ENCODE measurements at regions not wholly inside any gene's neighbourhood (a gene's known extent, or its start where the extent isn't known, plus 50 kb on each side); places are given as distances from the start of the nearest gene placed in this dataset.

DNA sequence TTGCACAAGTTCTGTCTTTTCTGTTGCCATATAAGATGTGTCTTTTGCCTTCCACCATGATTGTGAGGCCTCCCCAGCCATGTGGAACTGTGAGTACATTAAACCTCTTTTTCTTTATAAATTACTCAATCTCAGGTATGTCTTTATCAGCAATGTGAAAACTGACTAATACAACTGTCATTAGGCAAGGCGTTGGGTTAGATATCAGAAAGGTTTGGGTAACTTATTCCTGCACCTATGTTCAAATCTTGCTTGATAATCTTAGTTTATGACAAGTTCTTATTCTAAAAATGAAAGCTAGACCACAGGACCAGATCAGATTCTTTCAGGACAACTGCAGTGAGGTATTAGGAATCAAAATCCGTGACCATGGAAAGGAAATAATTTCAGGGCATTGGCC lies 160.6 kb upstream of the BDNF start:
- H3K36me3 ChIP-seq (replicated peaks in 1 of 2; ENCODE audit: control insufficient read depth in 1 of 2, insufficient read depth in 2 of 2, low read length in 2 of 2), result no peaks in the 10 kb centered on the region
- Mint-ChIP-seq H3K9me3 (peaks cover 0 to 7% (median 3%) of the 10 kb centered on the region in 7 donors), H3K4me3 (no peak overlapping the region), H3K27ac (no peak overlapping the region), H3K27me3 (ENCODE audit: low read depth in 3 of 3) (peaks cover 2 to 8% (median 3%) of the 10 kb centered on the region in 3 donors), H3K36me3 (no peaks in the 10 kb centered on the region), H3K4me1 (peaks cover 6% of the 10 kb centered on the region)
- H2AFZ ChIP-seq (ENCODE audit: insufficient read depth, low read depth, low read length, poor library complexity, severe bottlenecking), result no peak overlapping the region
- no peak overlapping the region for H3K4me3 ChIP-seq (replicated peaks in 1 of 3; ENCODE audit: low read depth in 2 of 3, low read length in 3 of 3)
- TF ChIP-seq, protein P1, sequence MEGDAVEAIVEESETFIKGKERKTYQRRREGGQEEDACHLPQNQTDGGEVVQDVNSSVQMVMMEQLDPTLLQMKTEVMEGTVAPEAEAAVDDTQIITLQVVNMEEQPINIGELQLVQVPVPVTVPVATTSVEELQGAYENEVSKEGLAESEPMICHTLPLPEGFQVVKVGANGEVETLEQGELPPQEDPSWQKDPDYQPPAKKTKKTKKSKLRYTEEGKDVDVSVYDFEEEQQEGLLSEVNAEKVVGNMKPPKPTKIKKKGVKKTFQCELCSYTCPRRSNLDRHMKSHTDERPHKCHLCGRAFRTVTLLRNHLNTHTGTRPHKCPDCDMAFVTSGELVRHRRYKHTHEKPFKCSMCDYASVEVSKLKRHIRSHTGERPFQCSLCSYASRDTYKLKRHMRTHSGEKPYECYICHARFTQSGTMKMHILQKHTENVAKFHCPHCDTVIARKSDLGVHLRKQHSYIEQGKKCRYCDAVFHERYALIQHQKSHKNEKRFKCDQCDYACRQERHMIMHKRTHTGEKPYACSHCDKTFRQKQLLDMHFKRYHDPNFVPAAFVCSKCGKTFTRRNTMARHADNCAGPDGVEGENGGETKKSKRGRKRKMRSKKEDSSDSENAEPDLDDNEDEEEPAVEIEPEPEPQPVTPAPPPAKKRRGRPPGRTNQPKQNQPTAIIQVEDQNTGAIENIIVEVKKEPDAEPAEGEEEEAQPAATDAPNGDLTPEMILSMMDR (IDR thresholded peaks at IDR 0.05), result no peak
- peaks cover 0 to 6% of the 10 kb centered on the region in 2 donors for H3K4me1 ChIP-seq (ENCODE audit: control insufficient read depth in 1 of 2, insufficient read depth in 2 of 2, low read length in 2 of 2)
- no peak overlapping the region for H3K9ac ChIP-seq (ENCODE audit: insufficient read depth, low read length, poor library complexity, severe bottlenecking)
- DNase-seq, result no peak
- no peaks in the 10 kb centered on the region for H4K20me1 ChIP-seq (ENCODE audit: insufficient read depth, low read length)
- H3K9me3 ChIP-seq (replicated peaks in 1 of 2; ENCODE audit: control insufficient read depth in 1 of 2, insufficient read depth in 1 of 2, low read length in 2 of 2), result no peaks in the 10 kb centered on the region
- no peak overlapping the region for H3K4me2 ChIP-seq (replicated peaks; ENCODE audit: extremely low read depth, low read length, poor library complexity, severe bottlenecking)
- no peaks in the 10 kb centered on the region for H3K27me3 ChIP-seq (ENCODE audit: control insufficient read depth in 2 of 2, insufficient read depth in 2 of 2, low read length in 2 of 2)
- H3K79me2 ChIP-seq (ENCODE audit: insufficient read depth, low read length), result no peaks in the 10 kb centered on the region
- no peak overlapping the region for H3K27ac ChIP-seq (ENCODE audit: low read depth in 1 of 2, low read length in 2 of 2)
- WGBS (ENCODE audit: insufficient coverage), result no CpG with 5 or more reads among the region's 2 CpGs
- intact Hi-C loops (cut with micrococcal nuclease), result no loop called here

DNA sequence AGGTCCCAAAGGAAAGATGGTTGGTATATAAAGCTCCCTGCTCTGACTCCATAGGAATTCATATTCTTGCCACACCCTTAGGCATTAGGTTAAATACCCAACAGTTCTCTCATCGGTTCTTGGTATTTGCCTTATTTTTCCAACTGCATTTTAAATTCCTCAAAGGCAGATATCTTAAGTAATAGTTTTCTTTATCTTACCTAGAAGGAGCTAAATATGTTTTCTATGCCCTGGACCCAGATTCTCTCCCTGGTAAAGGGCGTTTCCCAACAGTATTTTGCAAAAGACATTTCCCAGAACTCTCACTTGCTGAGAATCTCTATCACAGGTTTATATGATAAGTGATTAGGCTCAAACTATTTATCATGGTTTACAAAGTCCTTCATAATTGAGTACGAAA lies 158.6 kb upstream of the BDNF start:
- DNase-seq, result no peak
- H4K20me1 ChIP-seq (ENCODE audit: insufficient read depth, low read length), result no peaks in the 10 kb centered on the region
- H3K36me3 ChIP-seq (replicated peaks in 1 of 2; ENCODE audit: control insufficient read depth in 1 of 2, insufficient read depth in 2 of 2, low read length in 2 of 2), result no peaks in the 10 kb centered on the region
- Mint-ChIP-seq H3K4me1 (peaks cover 6% of the 10 kb centered on the region), H3K9me3 (peaks cover 0 to 9% (median 2%) of the 10 kb centered on the region in 7 donors), H3K27ac (no peak overlapping the region), H3K4me3 (no peak overlapping the region), H3K27me3 (ENCODE audit: low read depth in 3 of 3) (peaks cover 0 to 8% (median 5%) of the 10 kb centered on the region in 3 donors), H3K36me3 (no peaks in the 10 kb centered on the region)
- H3K79me2 ChIP-seq (ENCODE audit: insufficient read depth, low read length), result no peaks in the 10 kb centered on the region
- no peak overlapping the region for H3K4me2 ChIP-seq (replicated peaks; ENCODE audit: extremely low read depth, low read length, poor library complexity, severe bottlenecking)
- no peak overlapping the region for H2AFZ ChIP-seq (ENCODE audit: insufficient read depth, low read depth, low read length, poor library complexity, severe bottlenecking)
- no peak overlapping the region for H3K9ac ChIP-seq (ENCODE audit: insufficient read depth, low read length, poor library complexity, severe bottlenecking)
- intact Hi-C loops (cut with micrococcal nuclease), result no loop called here
- no CpG with 5 or more reads among the region's 3 CpGs for WGBS (ENCODE audit: insufficient coverage)
- H3K4me1 ChIP-seq (ENCODE audit: control insufficient read depth in 1 of 2, insufficient read depth in 2 of 2, low read length in 2 of 2), result peaks cover 0 to 6% of the 10 kb centered on the region in 2 donors
- no peak overlapping the region for H3K27ac ChIP-seq (ENCODE audit: low read depth in 1 of 2, low read length in 2 of 2)
- TF ChIP-seq, protein P1 (IDR thresholded peaks at IDR 0.05), result no peak
- H3K27me3 ChIP-seq (ENCODE audit: control insufficient read depth in 2 of 2, insufficient read depth in 2 of 2, low read length in 2 of 2), result no peaks in the 10 kb centered on the region
- H3K4me3 ChIP-seq (replicated peaks in 1 of 3; ENCODE audit: low read depth in 2 of 3, low read length in 3 of 3), result no peak overlapping the region
- no peaks in the 10 kb centered on the region for H3K9me3 ChIP-seq (replicated peaks in 1 of 2; ENCODE audit: control insufficient read depth in 1 of 2, insufficient read depth in 1 of 2, low read length in 2 of 2)

All from CD14-positive monocyte (primary cell).